ENCODE measurements at regions not wholly inside any gene's neighbourhood (a gene's known extent, or its start where the extent isn't known, plus 50 kb on each side); places are given as distances from the start of the nearest gene placed in this dataset.
A peak's percentile ranks its signal among the peaks of the same experiment; 100 is the strongest.

- ChIA-PET CTCF (interaction anchor here (0.7 to 2.9 kb wide), 3 partner anchors 282 to 479 kb away, joined by 3 to 18 read pairs (median 3); no protein-coding TSS in a partner anchor), POLR2A (no interaction called here), RAD21 (ENCODE audit: low non-redundant PET in 1 of 2, low total read pairs in 2 of 2, uncharacterized antibody in 2 of 2, unreplicated experiment in 2 of 2) (no interaction called here)
- ATAC-seq (no peak), DNase-seq (ENCODE audit: low read depth, low spot score) (no peak)
- H3K4me3 ChIP-seq (replicated peaks in 1 of 2; ENCODE audit: low read depth in 1 of 2, low read length in 2 of 2): no peak overlapping the region
- no peak for TF ChIP-seq EGR1 (IDR thresholded peaks at IDR 0.05; ENCODE audit: low read depth)
- TF ChIP-seq, protein P1, sequence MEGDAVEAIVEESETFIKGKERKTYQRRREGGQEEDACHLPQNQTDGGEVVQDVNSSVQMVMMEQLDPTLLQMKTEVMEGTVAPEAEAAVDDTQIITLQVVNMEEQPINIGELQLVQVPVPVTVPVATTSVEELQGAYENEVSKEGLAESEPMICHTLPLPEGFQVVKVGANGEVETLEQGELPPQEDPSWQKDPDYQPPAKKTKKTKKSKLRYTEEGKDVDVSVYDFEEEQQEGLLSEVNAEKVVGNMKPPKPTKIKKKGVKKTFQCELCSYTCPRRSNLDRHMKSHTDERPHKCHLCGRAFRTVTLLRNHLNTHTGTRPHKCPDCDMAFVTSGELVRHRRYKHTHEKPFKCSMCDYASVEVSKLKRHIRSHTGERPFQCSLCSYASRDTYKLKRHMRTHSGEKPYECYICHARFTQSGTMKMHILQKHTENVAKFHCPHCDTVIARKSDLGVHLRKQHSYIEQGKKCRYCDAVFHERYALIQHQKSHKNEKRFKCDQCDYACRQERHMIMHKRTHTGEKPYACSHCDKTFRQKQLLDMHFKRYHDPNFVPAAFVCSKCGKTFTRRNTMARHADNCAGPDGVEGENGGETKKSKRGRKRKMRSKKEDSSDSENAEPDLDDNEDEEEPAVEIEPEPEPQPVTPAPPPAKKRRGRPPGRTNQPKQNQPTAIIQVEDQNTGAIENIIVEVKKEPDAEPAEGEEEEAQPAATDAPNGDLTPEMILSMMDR (IDR thresholded peaks at IDR 0.05 in 2 of 3, conservative IDR thresholded peaks at IDR 0.05 in 1 of 3; ENCODE audit: borderline replicate concordance in 1 of 3, insufficient read depth in 1 of 3, low read depth in 2 of 3, low read length in 2 of 3): peak in 2 of 3 experiments; percentile 32 to 55; a peak in 3 of 6 replicates
- peak; percentile 16; the same call in 1 of the 2 replicates for TF ChIP-seq RAD21 (IDR thresholded peaks at IDR 0.05; ENCODE audit: low read depth)
- no peaks in the 10 kb centered on the region for H3K4me1 ChIP-seq (ENCODE audit: control insufficient read depth in 1 of 2, insufficient read depth in 2 of 2, low read length in 2 of 2)
- no peak overlapping the region for H2AFZ ChIP-seq (ENCODE audit: low read depth, low read length, poor library complexity, severe bottlenecking)
- H3K27ac ChIP-seq (ENCODE audit: low read depth, low read length): no peak overlapping the region
- no peaks in the 10 kb centered on the region for H4K20me1 ChIP-seq (ENCODE audit: insufficient read depth)
- no peak overlapping the region for H3K4me2 ChIP-seq (ENCODE audit: low read length)
- no peaks in the 10 kb centered on the region for H3K9me2 ChIP-seq (ENCODE audit: insufficient read depth)
- no peak overlapping the region for H3K9ac ChIP-seq (ENCODE audit: low read length)
- intact Hi-C loops (cut with micrococcal nuclease): loop anchor here (2.0 kb wide), 1 partner anchor 282 kb away; no protein-coding TSS in a partner anchor
- H3K79me2 ChIP-seq (ENCODE audit: insufficient read depth, low read length): no peaks in the 10 kb centered on the region
- no peaks in the 10 kb centered on the region for H3K27me3 ChIP-seq (ENCODE audit: insufficient read depth, low read length)
- H3K36me3 ChIP-seq (ENCODE audit: control insufficient read depth in 1 of 2, insufficient read depth in 2 of 2, low read length in 2 of 2): no peaks in the 10 kb centered on the region
- H3K9me3 ChIP-seq (ENCODE audit: control insufficient read depth in 1 of 2, insufficient read depth in 1 of 2, low read depth in 1 of 2, low read length in 2 of 2): no peaks in the 10 kb centered on the region
- no TSS peak for BruUV-seq (replicated peaks)
These were observed 572.9 kb downstream of the ACTL7B start for GRCh38 chr9:108282872-108283271.

DNA sequence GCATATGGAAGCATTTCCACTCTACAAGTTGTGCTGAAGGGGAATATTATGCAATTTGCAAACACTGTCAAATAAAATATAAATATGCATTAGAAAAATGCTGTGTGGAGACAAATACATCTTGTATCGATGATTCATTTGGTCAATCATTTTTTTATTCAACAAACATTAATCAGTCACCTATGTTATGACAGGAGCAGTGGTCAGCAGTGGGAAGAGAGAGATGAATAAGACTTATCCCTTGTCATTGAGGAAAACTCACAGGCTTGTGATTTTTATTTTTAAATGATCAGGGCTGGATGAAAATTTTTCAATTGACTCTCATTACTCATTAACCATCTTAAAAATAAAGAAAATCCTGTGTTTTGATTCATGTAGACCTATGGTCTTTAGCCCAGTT lies 574.1 kb downstream of the ACTL7B start:
- Histone ChIP-seq H2AFZ (ENCODE audit: low read depth, low read length, poor library complexity, severe bottlenecking) (no peak overlapping the region), H3K4me1 (ENCODE audit: control insufficient read depth in 1 of 2, insufficient read depth in 2 of 2, low read length in 2 of 2) (no peaks in the 10 kb centered on the region), H4K20me1 (ENCODE audit: insufficient read depth) (no peaks in the 10 kb centered on the region), H3K27me3 (ENCODE audit: insufficient read depth, low read length) (no peaks in the 10 kb centered on the region), H3K79me2 (ENCODE audit: insufficient read depth, low read length) (no peaks in the 10 kb centered on the region), H3K27ac (ENCODE audit: low read depth, low read length) (no peak overlapping the region), H3K36me3 (ENCODE audit: control insufficient read depth in 1 of 2, insufficient read depth in 2 of 2, low read length in 2 of 2) (no peaks in the 10 kb centered on the region), H3K9ac (ENCODE audit: low read length) (no peak overlapping the region), H3K9me2 (ENCODE audit: insufficient read depth) (no peaks in the 10 kb centered on the region), H3K9me3 (ENCODE audit: control insufficient read depth in 1 of 2, insufficient read depth in 1 of 2, low read depth in 1 of 2, low read length in 2 of 2) (no peaks in the 10 kb centered on the region), H3K4me2 (ENCODE audit: low read length) (no peak overlapping the region), H3K4me3 (replicated peaks in 1 of 2; ENCODE audit: low read depth in 1 of 2, low read length in 2 of 2) (no peak overlapping the region)
- TF ChIP-seq EZH2phosphoT487 (IDR thresholded peaks at IDR 0.05; ENCODE audit: borderline replicate concordance) (no peak), CBX3 (IDR thresholded peaks at IDR 0.05; ENCODE audit: low read depth) (no peak), RAD21 (IDR thresholded peaks at IDR 0.05; ENCODE audit: low read depth) (no peak), SP1 (IDR thresholded peaks at IDR 0.05; ENCODE audit: low read depth) (no peak), SIN3A (IDR thresholded peaks at IDR 0.05; ENCODE audit: low read depth) (no peak), ELF1 (IDR thresholded peaks at IDR 0.05; ENCODE audit: borderline replicate concordance, low read depth) (no peak), ZNF274 (IDR thresholded peaks at IDR 0.05; ENCODE audit: low read depth, low read length) (no peak)
- RAD21 ChIA-PET (ENCODE audit: low non-redundant PET in 1 of 2, low total read pairs in 2 of 2, uncharacterized antibody in 2 of 2, unreplicated experiment in 2 of 2): no interaction called here
- BruUV-seq (replicated peaks): no TSS peak
- intact Hi-C loops (cut with micrococcal nuclease): loop anchor here (2.0 kb wide), 1 partner anchor 283 kb away; no protein-coding TSS in a partner anchor
- ATAC-seq (no peak), DNase-seq (ENCODE audit: low read depth, low spot score) (no peak)
- CTCF ChIA-PET: interaction anchor here (1.6 kb wide), 1 partner anchor 481 kb away, joined by 3 read pairs; no protein-coding TSS in a partner anchor
- POLR2A ChIA-PET: no interaction called here

All from HCT116 (cell line).